ENCODE measurements at regions not wholly inside any gene's neighbourhood (a gene's known extent, or its start where the extent isn't known, plus 50 kb on each side); places are given as distances from the start of the nearest gene placed in this dataset.
"Not testable (repeated sequence)": the region's sequence is repeated elsewhere in the genome, so short reads cannot be mapped to it uniquely, and the experiment has no call there.

- TF ChIP-seq CTCF (IDR thresholded peaks at IDR 0.05; ENCODE audit: insufficient read depth, low read depth, low read length): no peak
- DNase-seq (ENCODE audit: low read depth): peak; percentile 69
- no peak overlapping the region for H3K4me3 ChIP-seq (ENCODE audit: low read depth, low read length)
Measured at GRCh38 chr1:38730511-38731397, 128.8 kb downstream of the RRAGC start.

- no peak overlapping the region for H3K4me3 ChIP-seq (ENCODE audit: low read depth, low read length)
- no peak for TF ChIP-seq CTCF (IDR thresholded peaks at IDR 0.05; ENCODE audit: insufficient read depth, low read depth, low read length)
- no peak for DNase-seq (ENCODE audit: low read depth)
Measured at GRCh38 chr1:38728585-38728908, 131.0 kb downstream of the RRAGC start.

- H3K4me3 ChIP-seq (ENCODE audit: low read depth, low read length): no peak overlapping the region
- TF ChIP-seq CTCF (IDR thresholded peaks at IDR 0.05; ENCODE audit: insufficient read depth, low read depth, low read length): no peak
- peak; percentile 83 for DNase-seq (ENCODE audit: low read depth)
Measured at GRCh38 chr1:38727684-38728584, 131.6 kb downstream of the RRAGC start.

- not testable (repeated sequence) for H3K4me3 ChIP-seq (ENCODE audit: low read depth, low read length); DNase-seq (ENCODE audit: low read depth)
Measured at GRCh38 chr1:38725321-38725961, 134.1 kb downstream of the RRAGC start.

- peak; percentile 21 for DNase-seq (ENCODE audit: low read depth)
- no peak for TF ChIP-seq CTCF (IDR thresholded peaks at IDR 0.05; ENCODE audit: insufficient read depth, low read depth, low read length)
- no peak overlapping the region for H3K4me3 ChIP-seq (ENCODE audit: low read depth, low read length)
Measured at GRCh38 chr1:38724160-38725131, 135.1 kb downstream of the RRAGC start.

GRCh38 chr1:38721816-38722215 is 137.8 kb downstream of the RRAGC start:
- no peak for TF ChIP-seq CTCF (IDR thresholded peaks at IDR 0.05; ENCODE audit: insufficient read depth, low read depth, low read length)
- no peak for DNase-seq (ENCODE audit: low read depth)
- no peak overlapping the region for H3K4me3 ChIP-seq (ENCODE audit: low read depth, low read length)

All from fibroblast of villous mesenchyme (primary cell).